ENCODE measurements at regions not wholly inside any gene's neighbourhood (a gene's known extent, or its start where the extent isn't known, plus 50 kb on each side); places are given as distances from the start of the nearest gene placed in this dataset.

GRCh38 chrX:45506149-45506730 is 305.6 kb upstream of the DIPK2B start:
- Histone ChIP-seq H3K18ac (ENCODE audit: low read depth, low read length) (peak overlapping the region; percentile 90; the same call in 1 of the 2 replicates), H4K91ac (ENCODE audit: insufficient read depth, low read depth, low read length) (peak overlapping the region; percentile 77), H2BK20ac (ENCODE audit: low read depth, low read length) (peak overlapping the region; percentile 92), H3K4me3 (ENCODE audit: insufficient read depth, low read depth, low read length) (no peak overlapping the region), H4K5ac (ENCODE audit: low read depth, low read length) (peak overlapping the region; percentile 30; the same call in 1 of the 2 replicates), H2AK5ac (ENCODE audit: low read depth, low read length) (peak overlapping the region; percentile 29; the same call in 1 of the 2 replicates), H3K4me1 (ENCODE audit: control insufficient read depth, insufficient read depth, low read length) (peaks cover 14% of the 10 kb centered on the region), H2BK5ac (ENCODE audit: low read depth, low read length, poor library complexity, severe bottlenecking) (peak overlapping the region; percentile 89), H3K27ac (ENCODE audit: insufficient read depth, low read length) (peak overlapping the region; percentile 15; the same call in 1 of the 2 replicates), H3K56ac (ENCODE audit: extremely low read depth, insufficient read depth, low read length) (peak overlapping the region; percentile 37; the same call in 1 of the 2 replicates), H4K20me1 (ENCODE audit: insufficient read depth, low read length) (no peaks in the 10 kb centered on the region), H2BK120ac (ENCODE audit: low read depth, low read length) (peak overlapping the region; percentile 84), H3K36me3 (ENCODE audit: control insufficient read depth, insufficient read depth, low read length) (no peaks in the 10 kb centered on the region), H3K9me1 (ENCODE audit: insufficient read depth, low read length) (peaks cover 4% of the 10 kb centered on the region; the same call in 1 of the 2 replicates), H3K9ac (ENCODE audit: low read depth, low read length) (no peak overlapping the region), H3K23ac (ENCODE audit: low read depth, low read length) (peak overlapping the region; percentile 67), H2BK15ac (ENCODE audit: low read depth, low read length) (peak overlapping the region; percentile 63; the same call in 2 of the 3 replicates), H3K4me2 (ENCODE audit: low read depth, low read length) (no peak overlapping the region), H3K14ac (replicated peaks; ENCODE audit: low read depth, low read length) (peak overlapping the region; percentile 55), H3K79me1 (ENCODE audit: low read depth in 1 of 2, low read length in 2 of 2) (peaks cover 3 to 7% of the 10 kb centered on the region in 2 experiments; a peak in 1 of 4 replicates), H2AFZ (replicated peaks; ENCODE audit: low read length, poor library complexity) (no peak overlapping the region), H3K9me3 (ENCODE audit: control insufficient read depth, insufficient read depth, low read length) (no peaks in the 10 kb centered on the region; the same call in 1 of the 2 replicates), H3K27me3 (ENCODE audit: control insufficient read depth, insufficient read depth, low read length) (peaks cover 2% of the 10 kb centered on the region; the same call in 1 of the 2 replicates), H2AK9ac (replicated peaks; ENCODE audit: low read depth, low read length, poor library complexity) (no peak overlapping the region), H4K8ac (ENCODE audit: low read depth in 2 of 2, low read length in 2 of 2) (peak overlapping the region; percentile 47 to 76), H3K4ac (ENCODE audit: low read depth, low read length) (peak overlapping the region; percentile 75)
- ATAC-seq (ENCODE audit: low read depth), result no peak
- in situ Hi-C loops (cut with MboI; ENCODE audit: low sequenced_read_pairs), result no loop called here
- CTCF ChIA-PET, result no interaction called here
- no peak for TF ChIP-seq USF2 (IDR thresholded peaks at IDR 0.05; ENCODE audit: low read depth, low read length)
- no peak for TF ChIP-seq RCOR1 (IDR thresholded peaks at IDR 0.05; ENCODE audit: insufficient replicate concordance, low read length)
- TF ChIP-seq FOS (IDR thresholded peaks at IDR 0.05; ENCODE audit: low read depth, low read length), result no peak
- no peak for TF ChIP-seq MAZ (IDR thresholded peaks at IDR 0.05; ENCODE audit: borderline replicate concordance, low read depth, low read length)
- TF ChIP-seq, protein P1, sequence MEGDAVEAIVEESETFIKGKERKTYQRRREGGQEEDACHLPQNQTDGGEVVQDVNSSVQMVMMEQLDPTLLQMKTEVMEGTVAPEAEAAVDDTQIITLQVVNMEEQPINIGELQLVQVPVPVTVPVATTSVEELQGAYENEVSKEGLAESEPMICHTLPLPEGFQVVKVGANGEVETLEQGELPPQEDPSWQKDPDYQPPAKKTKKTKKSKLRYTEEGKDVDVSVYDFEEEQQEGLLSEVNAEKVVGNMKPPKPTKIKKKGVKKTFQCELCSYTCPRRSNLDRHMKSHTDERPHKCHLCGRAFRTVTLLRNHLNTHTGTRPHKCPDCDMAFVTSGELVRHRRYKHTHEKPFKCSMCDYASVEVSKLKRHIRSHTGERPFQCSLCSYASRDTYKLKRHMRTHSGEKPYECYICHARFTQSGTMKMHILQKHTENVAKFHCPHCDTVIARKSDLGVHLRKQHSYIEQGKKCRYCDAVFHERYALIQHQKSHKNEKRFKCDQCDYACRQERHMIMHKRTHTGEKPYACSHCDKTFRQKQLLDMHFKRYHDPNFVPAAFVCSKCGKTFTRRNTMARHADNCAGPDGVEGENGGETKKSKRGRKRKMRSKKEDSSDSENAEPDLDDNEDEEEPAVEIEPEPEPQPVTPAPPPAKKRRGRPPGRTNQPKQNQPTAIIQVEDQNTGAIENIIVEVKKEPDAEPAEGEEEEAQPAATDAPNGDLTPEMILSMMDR (conservative IDR thresholded peaks at IDR 0.05; ENCODE audit: low read depth, low read length), result no peak
- TF ChIP-seq SMC3 (IDR thresholded peaks at IDR 0.05; ENCODE audit: low read depth, low read length), result no peak
- TF ChIP-seq CEBPB (IDR thresholded peaks at IDR 0.05; ENCODE audit: low read depth, low read length), result no peak
- no peak for TF ChIP-seq POLR2A (IDR thresholded peaks at IDR 0.05; ENCODE audit: low read depth, low read length)
- TF ChIP-seq MAFK (IDR thresholded peaks at IDR 0.05; ENCODE audit: low read depth, low read length), result no peak
- no peak for TF ChIP-seq NFE2L2 (IDR thresholded peaks at IDR 0.05; ENCODE audit: low read depth, low read length)
- no peak for TF ChIP-seq MXI1 (IDR thresholded peaks at IDR 0.05; ENCODE audit: borderline replicate concordance, low read depth, low read length)
- WGBS, 2 experiments (ENCODE audit: extremely low coverage in 2 of 2, insufficient read length in 1 of 2), result no CpG with 5 or more reads among the region's 2 CpGs
- DNase-seq, result no peak
- no TSS peak for BruUV-seq (replicated peaks)
- intact Hi-C loops (cut with micrococcal nuclease), result no loop called here
- POLR2A ChIA-PET (ENCODE audit: unreplicated experiment), result no interaction called here
- dilution Hi-C loops (cut with HindIII; ENCODE audit: low sequenced_read_pairs, unreplicated experiment), result no loop called here

Data from IMR-90 (cell line).